Loucy (cell line): ENCODE measurements at regions not wholly inside any gene's neighbourhood (a gene's known extent, or its start where the extent isn't known, plus 50 kb on each side); places are given as distances from the start of the nearest gene placed in this dataset.

Source experiments
- EZH2phosphoT487 ChIP-seq: fragments of 200-600 bp; IDR thresholded peaks from 2 replicates; pipeline ENCODE4 v1.6.1; 2018; ENCODE audit warnings: antibody characterized with exemption, mild to moderate bottlenecking, moderate library complexity, borderline replicate concordance
- TF ChIP-seq, protein P1 (sequence below): fragments of 200-600 bp; sonication (generic); conservative IDR thresholded peaks from 2 replicates; pipeline ENCODE4 v1.5.1; 2014; ENCODE audit warnings: mild to moderate bottlenecking, antibody characterized with exemption, low read length

DNA sequence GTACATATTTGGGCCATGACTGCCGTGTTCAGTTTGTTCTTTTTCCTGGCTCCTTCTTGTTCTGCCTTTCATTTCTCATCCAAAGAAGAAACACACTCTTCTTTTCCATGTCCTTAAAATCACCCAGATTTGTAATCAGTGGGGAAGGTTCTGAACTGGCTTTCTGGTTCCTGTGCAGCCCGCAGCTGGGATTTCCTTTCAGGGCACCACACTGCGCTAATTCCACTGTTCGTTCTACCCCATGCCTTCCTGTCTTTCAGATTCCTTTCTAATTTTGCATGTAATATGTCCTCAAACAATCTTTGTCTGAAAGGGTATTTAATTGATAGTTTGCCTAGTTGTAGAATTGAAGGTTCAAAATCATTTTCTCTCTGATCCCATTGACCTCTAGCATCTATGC lies 94.1 kb downstream of the HS1BP3 start:
- TF ChIP-seq, protein P1, sequence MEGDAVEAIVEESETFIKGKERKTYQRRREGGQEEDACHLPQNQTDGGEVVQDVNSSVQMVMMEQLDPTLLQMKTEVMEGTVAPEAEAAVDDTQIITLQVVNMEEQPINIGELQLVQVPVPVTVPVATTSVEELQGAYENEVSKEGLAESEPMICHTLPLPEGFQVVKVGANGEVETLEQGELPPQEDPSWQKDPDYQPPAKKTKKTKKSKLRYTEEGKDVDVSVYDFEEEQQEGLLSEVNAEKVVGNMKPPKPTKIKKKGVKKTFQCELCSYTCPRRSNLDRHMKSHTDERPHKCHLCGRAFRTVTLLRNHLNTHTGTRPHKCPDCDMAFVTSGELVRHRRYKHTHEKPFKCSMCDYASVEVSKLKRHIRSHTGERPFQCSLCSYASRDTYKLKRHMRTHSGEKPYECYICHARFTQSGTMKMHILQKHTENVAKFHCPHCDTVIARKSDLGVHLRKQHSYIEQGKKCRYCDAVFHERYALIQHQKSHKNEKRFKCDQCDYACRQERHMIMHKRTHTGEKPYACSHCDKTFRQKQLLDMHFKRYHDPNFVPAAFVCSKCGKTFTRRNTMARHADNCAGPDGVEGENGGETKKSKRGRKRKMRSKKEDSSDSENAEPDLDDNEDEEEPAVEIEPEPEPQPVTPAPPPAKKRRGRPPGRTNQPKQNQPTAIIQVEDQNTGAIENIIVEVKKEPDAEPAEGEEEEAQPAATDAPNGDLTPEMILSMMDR = no peak
- TF ChIP-seq EZH2phosphoT487 = no peak
